ENCODE measurements at regions not wholly inside any gene's neighbourhood (a gene's known extent, or its start where the extent isn't known, plus 50 kb on each side); places are given as distances from the start of the nearest gene placed in this dataset.

GRCh38 chr17:14011036-14011692, 58.1 kb upstream of the COX10 start:
- TF ChIP-seq CTCF (IDR thresholded peaks at IDR 0.05; ENCODE audit: unreplicated experiment) = no peak

GRCh38 chr17:14011740-14012405, 57.4 kb upstream of the COX10 start:
- H3K36me3 Mint-ChIP-seq = no peaks in the 10 kb centered on the region

More at GRCh38 chr17:14011036-14011692, 58.1 kb upstream of the COX10 start:
- Mint-ChIP-seq H3K4me3 (no peak overlapping the region), H3K27me3 (ENCODE audit: low read depth) (peaks cover 15% of the 10 kb centered on the region), H3K4me1 (peaks cover 12% of the 10 kb centered on the region), H3K9me3 (no peaks in the 10 kb centered on the region), H3K27ac (no peak overlapping the region), H3K36me3 (no peaks in the 10 kb centered on the region)
- no peak for DNase-seq (ENCODE audit: low spot score in 2 of 2, unreplicated experiment in 2 of 2)

DNA sequence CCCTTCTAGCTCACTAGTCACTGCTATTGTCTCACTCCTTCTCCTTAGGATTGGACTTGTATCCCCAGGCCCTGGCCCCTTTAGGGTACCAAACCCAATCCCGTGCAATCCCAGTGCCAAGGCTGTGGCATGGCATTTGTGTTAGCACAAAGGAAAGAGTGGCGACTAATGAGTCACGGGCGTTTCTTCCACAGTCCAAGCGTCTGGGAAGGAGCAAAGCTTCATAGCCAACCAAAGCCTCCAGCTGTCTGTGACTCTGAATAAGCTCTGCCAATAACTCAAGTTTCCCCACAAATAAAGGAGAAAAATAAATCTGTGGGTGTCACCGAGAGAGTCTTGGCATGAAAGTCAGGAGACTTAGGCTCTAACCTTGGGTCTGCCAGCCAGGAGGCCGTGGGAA, 54.6 kb upstream of the COX10 start:
- no peak overlapping the region for H3K4me3 Mint-ChIP-seq
- DNase-seq (ENCODE audit: low spot score in 2 of 2, unreplicated experiment in 2 of 2) = no peak
- H3K4me1 Mint-ChIP-seq = peaks cover 18% of the 10 kb centered on the region
- no peak for TF ChIP-seq CTCF (IDR thresholded peaks at IDR 0.05; ENCODE audit: unreplicated experiment)
- peaks cover 26% of the 10 kb centered on the region for H3K27me3 Mint-ChIP-seq (ENCODE audit: low read depth)
- no peaks in the 10 kb centered on the region for H3K9me3 Mint-ChIP-seq
- H3K27ac Mint-ChIP-seq = no peak overlapping the region
- no peaks in the 10 kb centered on the region for H3K36me3 Mint-ChIP-seq

More at GRCh38 chr17:14011740-14012405, 57.4 kb upstream of the COX10 start:
- peaks cover 22% of the 10 kb centered on the region for H3K27me3 Mint-ChIP-seq (ENCODE audit: low read depth)
- H3K27ac Mint-ChIP-seq = no peak overlapping the region
- no peak for TF ChIP-seq CTCF (IDR thresholded peaks at IDR 0.05; ENCODE audit: unreplicated experiment)
- H3K9me3 Mint-ChIP-seq = no peaks in the 10 kb centered on the region
- H3K4me1 Mint-ChIP-seq = peaks cover 12% of the 10 kb centered on the region
- DNase-seq (ENCODE audit: low spot score in 2 of 2, unreplicated experiment in 2 of 2) = no peak
- H3K4me3 Mint-ChIP-seq = no peak overlapping the region

- no peak overlapping the region for H3K4me3 Mint-ChIP-seq
- H3K27me3 Mint-ChIP-seq (ENCODE audit: low read depth) = peaks cover 26% of the 10 kb centered on the region
- no peak overlapping the region for H3K27ac Mint-ChIP-seq
- TF ChIP-seq CTCF (IDR thresholded peaks at IDR 0.05; ENCODE audit: unreplicated experiment) = no peak
- H3K4me1 Mint-ChIP-seq = peaks cover 23% of the 10 kb centered on the region
- no peaks in the 10 kb centered on the region for H3K9me3 Mint-ChIP-seq
- no peaks in the 10 kb centered on the region for H3K36me3 Mint-ChIP-seq
- DNase-seq (ENCODE audit: low spot score in 2 of 2, unreplicated experiment in 2 of 2) = no peak
Measured at GRCh38 chr17:14015271-14015670, 54.0 kb upstream of the COX10 start.

GRCh38 chr17:14016858-14017257, 52.4 kb upstream of the COX10 start:
- H3K9me3 Mint-ChIP-seq = no peaks in the 10 kb centered on the region
- no peak for TF ChIP-seq CTCF (IDR thresholded peaks at IDR 0.05; ENCODE audit: unreplicated experiment)
- H3K36me3 Mint-ChIP-seq = no peaks in the 10 kb centered on the region
- no peak for DNase-seq (ENCODE audit: low spot score in 2 of 2, unreplicated experiment in 2 of 2)
- peaks cover 16% of the 10 kb centered on the region for H3K4me1 Mint-ChIP-seq
- H3K4me3 Mint-ChIP-seq = no peak overlapping the region
- no peak overlapping the region for H3K27ac Mint-ChIP-seq
- H3K27me3 Mint-ChIP-seq (ENCODE audit: low read depth) = peaks cover 26% of the 10 kb centered on the region

Measured in mesothelial cell of epicardium (in vitro differentiated cells).